GM12878 (cell line): ENCODE measurements at regions not wholly inside any gene's neighbourhood (a gene's known extent, or its start where the extent isn't known, plus 50 kb on each side); places are given as distances from the start of the nearest gene placed in this dataset.

Experiments
- IRF4 ChIP-seq: IDR thresholded peaks from 2 replicates; pipeline ENCODE4 v1.6.1; 2011; ENCODE audit warnings: low read depth, low read length
- JUNB ChIP-seq: IDR thresholded peaks from 2 replicates; pipeline ENCODE4 v1.6.1; 2016; ENCODE audit warnings: antibody characterized with exemption, mild to moderate bottlenecking
- POLR2A ChIP-seq: IDR thresholded peaks from 2 replicates; pipeline ENCODE4 v1.6.1; 2011; ENCODE audit warnings: low read depth, mild to moderate bottlenecking, low read length
- TF ChIP-seq, protein P1 (sequence below): IDR thresholded peaks from 2 replicates; pipeline ENCODE4 v1.6.1; 2012; ENCODE audit warnings: low read length, inconsistent platforms
- TF ChIP-seq, protein P2 (sequence below), 3 experiments: IDR thresholded peaks in 2 of 3; conservative IDR thresholded peaks in 1 of 3; 2 replicates each; pipeline ENCODE4 v1.5.1; 2011; ENCODE audit warnings: low read depth in 3 of 3, low read length in 3 of 3, mild to moderate bottlenecking in 3 of 3, control low read depth in 2 of 3, moderate library complexity in 2 of 3, inconsistent platforms in 1 of 3, mixed read lengths in 1 of 3; ENCODE audit not compliant: control insufficient read depth in 2 of 3, insufficient read depth in 1 of 3; ENCODE audit errors: extremely low read depth in 1 of 3
- TF ChIP-seq, protein P3 (sequence below): IDR thresholded peaks from 2 replicates; pipeline ENCODE4 v1.6.1; 2012; ENCODE audit warnings: mild to moderate bottlenecking, low read depth, low read length

- TF ChIP-seq, protein P1, sequence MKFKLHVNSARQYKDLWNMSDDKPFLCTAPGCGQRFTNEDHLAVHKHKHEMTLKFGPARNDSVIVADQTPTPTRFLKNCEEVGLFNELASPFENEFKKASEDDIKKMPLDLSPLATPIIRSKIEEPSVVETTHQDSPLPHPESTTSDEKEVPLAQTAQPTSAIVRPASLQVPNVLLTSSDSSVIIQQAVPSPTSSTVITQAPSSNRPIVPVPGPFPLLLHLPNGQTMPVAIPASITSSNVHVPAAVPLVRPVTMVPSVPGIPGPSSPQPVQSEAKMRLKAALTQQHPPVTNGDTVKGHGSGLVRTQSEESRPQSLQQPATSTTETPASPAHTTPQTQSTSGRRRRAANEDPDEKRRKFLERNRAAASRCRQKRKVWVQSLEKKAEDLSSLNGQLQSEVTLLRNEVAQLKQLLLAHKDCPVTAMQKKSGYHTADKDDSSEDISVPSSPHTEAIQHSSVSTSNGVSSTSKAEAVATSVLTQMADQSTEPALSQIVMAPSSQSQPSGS, result no peak
- TF ChIP-seq POLR2A (no peak), JUNB (no peak), IRF4 (no peak)
- TF ChIP-seq, protein P2, sequence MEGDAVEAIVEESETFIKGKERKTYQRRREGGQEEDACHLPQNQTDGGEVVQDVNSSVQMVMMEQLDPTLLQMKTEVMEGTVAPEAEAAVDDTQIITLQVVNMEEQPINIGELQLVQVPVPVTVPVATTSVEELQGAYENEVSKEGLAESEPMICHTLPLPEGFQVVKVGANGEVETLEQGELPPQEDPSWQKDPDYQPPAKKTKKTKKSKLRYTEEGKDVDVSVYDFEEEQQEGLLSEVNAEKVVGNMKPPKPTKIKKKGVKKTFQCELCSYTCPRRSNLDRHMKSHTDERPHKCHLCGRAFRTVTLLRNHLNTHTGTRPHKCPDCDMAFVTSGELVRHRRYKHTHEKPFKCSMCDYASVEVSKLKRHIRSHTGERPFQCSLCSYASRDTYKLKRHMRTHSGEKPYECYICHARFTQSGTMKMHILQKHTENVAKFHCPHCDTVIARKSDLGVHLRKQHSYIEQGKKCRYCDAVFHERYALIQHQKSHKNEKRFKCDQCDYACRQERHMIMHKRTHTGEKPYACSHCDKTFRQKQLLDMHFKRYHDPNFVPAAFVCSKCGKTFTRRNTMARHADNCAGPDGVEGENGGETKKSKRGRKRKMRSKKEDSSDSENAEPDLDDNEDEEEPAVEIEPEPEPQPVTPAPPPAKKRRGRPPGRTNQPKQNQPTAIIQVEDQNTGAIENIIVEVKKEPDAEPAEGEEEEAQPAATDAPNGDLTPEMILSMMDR (IDR thresholded peaks at IDR 0.05 in 2 of 3, conservative IDR thresholded peaks at IDR 0.05 in 1 of 3; ENCODE audit: control insufficient read depth in 2 of 3, extremely low read depth in 1 of 3, insufficient read depth in 1 of 3, low read depth in 3 of 3, low read length in 3 of 3), result no peak
- TF ChIP-seq, protein P3, sequence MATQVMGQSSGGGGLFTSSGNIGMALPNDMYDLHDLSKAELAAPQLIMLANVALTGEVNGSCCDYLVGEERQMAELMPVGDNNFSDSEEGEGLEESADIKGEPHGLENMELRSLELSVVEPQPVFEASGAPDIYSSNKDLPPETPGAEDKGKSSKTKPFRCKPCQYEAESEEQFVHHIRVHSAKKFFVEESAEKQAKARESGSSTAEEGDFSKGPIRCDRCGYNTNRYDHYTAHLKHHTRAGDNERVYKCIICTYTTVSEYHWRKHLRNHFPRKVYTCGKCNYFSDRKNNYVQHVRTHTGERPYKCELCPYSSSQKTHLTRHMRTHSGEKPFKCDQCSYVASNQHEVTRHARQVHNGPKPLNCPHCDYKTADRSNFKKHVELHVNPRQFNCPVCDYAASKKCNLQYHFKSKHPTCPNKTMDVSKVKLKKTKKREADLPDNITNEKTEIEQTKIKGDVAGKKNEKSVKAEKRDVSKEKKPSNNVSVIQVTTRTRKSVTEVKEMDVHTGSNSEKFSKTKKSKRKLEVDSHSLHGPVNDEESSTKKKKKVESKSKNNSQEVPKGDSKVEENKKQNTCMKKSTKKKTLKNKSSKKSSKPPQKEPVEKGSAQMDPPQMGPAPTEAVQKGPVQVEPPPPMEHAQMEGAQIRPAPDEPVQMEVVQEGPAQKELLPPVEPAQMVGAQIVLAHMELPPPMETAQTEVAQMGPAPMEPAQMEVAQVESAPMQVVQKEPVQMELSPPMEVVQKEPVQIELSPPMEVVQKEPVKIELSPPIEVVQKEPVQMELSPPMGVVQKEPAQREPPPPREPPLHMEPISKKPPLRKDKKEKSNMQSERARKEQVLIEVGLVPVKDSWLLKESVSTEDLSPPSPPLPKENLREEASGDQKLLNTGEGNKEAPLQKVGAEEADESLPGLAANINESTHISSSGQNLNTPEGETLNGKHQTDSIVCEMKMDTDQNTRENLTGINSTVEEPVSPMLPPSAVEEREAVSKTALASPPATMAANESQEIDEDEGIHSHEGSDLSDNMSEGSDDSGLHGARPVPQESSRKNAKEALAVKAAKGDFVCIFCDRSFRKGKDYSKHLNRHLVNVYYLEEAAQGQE, result no peak
These were observed 249.7 kb upstream of the FBXO33 start for GRCh38 chr14:39681782-39682399.
